Panc1 (cell line): ENCODE measurements at regions not wholly inside any gene's neighbourhood (a gene's known extent, or its start where the extent isn't known, plus 50 kb on each side); places are given as distances from the start of the nearest gene placed in this dataset.

Source experiments
- ATAC-seq: fragments of 200-7000 bp; cut with Tn5 transposase; 2 replicates; pipeline ENCODE4 v1.9.1; 2020; ENCODE audit warnings: mild to moderate bottlenecking, moderate library complexity
- BruUV-seq: library from RNA; stranded (reverse); fragments of 400-500 nt; replicated peaks from 2 replicates; lab custom pipeline; 2021; lab: Mats Ljungman, UMichigan
- CTCF ChIA-PET: fragments of 300-600 bp; sonication (Branson Sonifier 250); formaldehyde crosslinking; loops from one replicate; lab custom pipeline; 2022; ENCODE audit warnings: antibody characterized with exemption; lab: Charles Lee
- POLR2A ChIA-PET: fragments of 300-600 bp; sonication (Branson Sonifier 250); formaldehyde crosslinking; loops from one replicate; lab custom pipeline; 2022; ENCODE audit warnings: antibody characterized with exemption; lab: Charles Lee
- DNase-seq: peaks from one replicate; pipeline ENCODE4 v3.0.0-alpha.2; 2010; ENCODE audit warnings: low read depth, low spot score
- H3K27ac ChIP-seq: 2 replicates; pipeline ENCODE4 v1.5.1; 2011; ENCODE audit warnings: mild to moderate bottlenecking, low read length, inconsistent platforms
- H3K27me3 ChIP-seq: fragments of 200-500 bp; sonication (Bioruptor generic); 2 replicates; pipeline ENCODE4 v1.6.0; 2014; ENCODE audit warnings: low read length, inconsistent platforms; ENCODE audit not compliant: control insufficient read depth, insufficient read depth
- H3K36me3 ChIP-seq: fragments of 200-500 bp; sonication (Bioruptor generic); 2 replicates; pipeline ENCODE4 v1.5.1; 2014; ENCODE audit warnings: inconsistent platforms, mild to moderate bottlenecking, low read length, moderate library complexity; ENCODE audit not compliant: control insufficient read depth, insufficient read depth
- H3K4me1 ChIP-seq: 2 replicates; pipeline ENCODE4 v1.5.1; 2011; ENCODE audit warnings: inconsistent platforms, mild to moderate bottlenecking, low read length, moderate library complexity; ENCODE audit not compliant: control insufficient read depth, insufficient read depth
- H3K4me3 ChIP-seq, 2 experiments: 2 replicates each; pipeline ENCODE4 v1.5.1; 2011 to 2012; ENCODE audit warnings: low read depth in 2 of 2, low read length in 2 of 2, mild to moderate bottlenecking in 2 of 2, inconsistent platforms in 1 of 2, moderate library complexity in 1 of 2
- H3K9me3 ChIP-seq: fragments of 200-500 bp; sonication (Bioruptor generic); 2 replicates; pipeline ENCODE4 v1.5.1; 2014; ENCODE audit warnings: low read depth, mild to moderate bottlenecking, inconsistent platforms, low read length, moderate library complexity; ENCODE audit not compliant: control insufficient read depth, insufficient read depth
- CTCF ChIP-seq: fragments of 450-650 bp; IDR thresholded peaks from 2 replicates; pipeline ENCODE4 v1.5.1; 2017; ENCODE audit warnings: mild to moderate bottlenecking
- POLR2AphosphoS5 ChIP-seq: IDR thresholded peaks from 2 replicates; pipeline ENCODE4 v1.6.1; 2012; ENCODE audit warnings: mild to moderate bottlenecking, low read depth, low read length, moderate library complexity
- REST ChIP-seq, 2 experiments: IDR thresholded peaks; 2 replicates each; pipeline ENCODE4 v1.6.1; 2011 to 2012; ENCODE audit warnings: low read depth in 2 of 2, control low read depth in 1 of 2, low read length in 1 of 2, mild to moderate bottlenecking in 1 of 2, moderate library complexity in 1 of 2; ENCODE audit not compliant: insufficient read depth in 1 of 2
- SIN3A ChIP-seq: IDR thresholded peaks from 2 replicates; pipeline ENCODE4 v1.6.1; 2012; ENCODE audit warnings: low read depth, mild to moderate bottlenecking, low read length, moderate library complexity, borderline replicate concordance; ENCODE audit not compliant: insufficient read depth
- TCF7L2 ChIP-seq: IDR thresholded peaks from 2 replicates; pipeline ENCODE4 v1.6.1; 2011; ENCODE audit warnings: mild to moderate bottlenecking, low read depth, low read length, inconsistent platforms
- in situ Hi-C: cut with HindIII; loops from 2 replicates; pipeline ENCODE4 v1.10.0; 2016; ENCODE audit warnings: low sequenced_read_pairs, low pct_unique_long_range_greater_than_20kb
- intact Hi-C: fragments of 100-400 bp; cut with micrococcal nuclease; formaldehyde crosslinking; loops from one replicate; pipeline ENCODE4 v1.10.0; 2022; ENCODE audit not compliant: unreplicated experiment

- CTCF ChIA-PET, result no interaction called here
- H3K27me3 ChIP-seq, result no peaks in the 10 kb centered on the region
- intact Hi-C loops (no loop called here), in situ Hi-C loops (no loop called here)
- H3K36me3 ChIP-seq, result no peaks in the 10 kb centered on the region
- H3K4me3 ChIP-seq, result no peak overlapping the region
- no peak for TF ChIP-seq POLR2AphosphoS5
- TF ChIP-seq CTCF, result no peak
- TF ChIP-seq TCF7L2, result no peak
- TF ChIP-seq REST (IDR thresholded peaks at IDR 0.05; ENCODE audit: insufficient read depth in 1 of 2, low read depth in 2 of 2, low read length in 1 of 2), result no peak
- TF ChIP-seq SIN3A, result no peak
- BruUV-seq, result no TSS peak
- no peaks in the 10 kb centered on the region; the same call in 1 of the 2 replicates for H3K9me3 ChIP-seq
- no peak overlapping the region for H3K27ac ChIP-seq
- POLR2A ChIA-PET, result no interaction called here
- ATAC-seq (no peak), DNase-seq (no peak)
- H3K4me1 ChIP-seq, result no peaks in the 10 kb centered on the region
Observed at GRCh38 chr13:97091196-97091595, 96.9 kb upstream of the OXGR1 start.

GRCh38 chr13:97100821-97101220, 106.5 kb upstream of the OXGR1 start:
- POLR2A ChIA-PET, result no interaction called here
- CTCF ChIA-PET, result no interaction called here
- TF ChIP-seq SIN3A (no peak), REST (IDR thresholded peaks at IDR 0.05; ENCODE audit: insufficient read depth in 1 of 2, low read depth in 2 of 2, low read length in 1 of 2) (no peak), POLR2AphosphoS5 (no peak), TCF7L2 (no peak), CTCF (no peak)
- ATAC-seq (no peak), DNase-seq (no peak)
- no TSS peak for BruUV-seq
- intact Hi-C loops (no loop called here), in situ Hi-C loops (no loop called here)
- no peak overlapping the region for H3K27ac ChIP-seq
- H3K27me3 ChIP-seq, result no peaks in the 10 kb centered on the region
- H3K9me3 ChIP-seq, result no peaks in the 10 kb centered on the region
- H3K4me3 ChIP-seq, result no peak overlapping the region
- H3K36me3 ChIP-seq, result no peaks in the 10 kb centered on the region
- no peaks in the 10 kb centered on the region for H3K4me1 ChIP-seq
